ENCODE measurements at regions not wholly inside any gene's neighbourhood (a gene's known extent, or its start where the extent isn't known, plus 50 kb on each side); places are given as distances from the start of the nearest gene placed in this dataset.

DNA sequence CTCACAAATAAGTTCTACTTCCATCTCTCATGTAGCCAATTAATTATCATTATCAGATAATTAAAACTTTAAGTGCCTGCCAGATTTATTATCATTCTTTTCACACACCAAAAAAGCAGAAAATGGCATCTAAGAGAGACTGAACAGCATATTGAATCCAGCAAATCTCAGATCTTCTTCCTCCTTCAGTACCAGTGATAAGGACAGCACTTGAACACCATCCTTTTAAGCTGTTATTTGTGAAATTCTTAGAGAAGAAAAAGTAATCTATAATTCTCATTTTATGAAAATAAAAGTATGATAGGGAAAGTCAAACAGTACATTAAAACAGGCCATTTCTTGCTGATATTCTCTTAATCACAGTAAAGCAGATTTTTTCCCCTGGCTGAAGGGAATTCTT, 104.5 kb downstream of the ELAPOR2 start:
- ChIA-PET CTCF (no interaction called here), POLR2A (no interaction called here)
- no peak for TF ChIP-seq CTCF (IDR thresholded peaks at IDR 0.05)
- H3K9ac ChIP-seq (ENCODE audit: low read length) = no peak overlapping the region
- H3K27me3 ChIP-seq (replicated peaks in 1 of 4; ENCODE audit: control extremely low read depth in 1 of 4, control insufficient read depth in 3 of 4, insufficient read depth in 4 of 4, low read length in 3 of 4) = no peaks in the 10 kb centered on the region
- no peaks in the 10 kb centered on the region for H4K20me1 ChIP-seq (ENCODE audit: control insufficient read depth, insufficient read depth, low read length, poor library complexity, severe bottlenecking)
- no peak overlapping the region for H3K27ac ChIP-seq (ENCODE audit: low read length in 2 of 2)
- no peaks in the 10 kb centered on the region for H3K9me3 Mint-ChIP-seq (ENCODE audit: insufficient read depth)
- H3K4me3 ChIP-seq (ENCODE audit: control extremely low read depth in 1 of 5, extremely low read depth in 1 of 5, insufficient read depth in 1 of 5, low read depth in 2 of 5, low read length in 4 of 5) = no peak overlapping the region
- H3K9me3 ChIP-seq (ENCODE audit: control extremely low read depth in 1 of 3, control insufficient read depth in 2 of 3, insufficient read depth in 1 of 3, low read length in 2 of 3) = no peaks in the 10 kb centered on the region
- H3K27ac Mint-ChIP-seq = no peak overlapping the region
- H3K4me1 ChIP-seq (ENCODE audit: control insufficient read depth in 2 of 2, insufficient read depth in 2 of 2, low read length in 2 of 2) = peaks cover 8 to 9% of the 10 kb centered on the region in 2 donors
- peaks cover 5% of the 10 kb centered on the region for H3K4me1 Mint-ChIP-seq
- intact Hi-C loops (cut with micrococcal nuclease) = no loop called here
- H3K79me2 ChIP-seq (ENCODE audit: control insufficient read depth, insufficient read depth, low read length) = peaks cover 3% of the 10 kb centered on the region
- no peak for ATAC-seq (ENCODE audit: low read depth)
- H3K27me3 Mint-ChIP-seq = no peaks in the 10 kb centered on the region
- no peak for DNase-seq
- no peaks in the 10 kb centered on the region for H3K36me3 ChIP-seq (replicated peaks in 1 of 2; ENCODE audit: control extremely low read depth in 1 of 2, control insufficient read depth in 1 of 2, extremely low read depth in 1 of 2, insufficient read depth in 2 of 2, low read length in 1 of 2)
- no peak overlapping the region for H3K4me3 Mint-ChIP-seq
- no peak overlapping the region for H3K4me2 ChIP-seq (replicated peaks; ENCODE audit: low read depth, low read length, poor library complexity, severe bottlenecking)
- H2AFZ ChIP-seq (ENCODE audit: insufficient read depth, low read depth, low read length, poor library complexity, severe bottlenecking) = no peak overlapping the region

- H3K27me3 Mint-ChIP-seq = no peaks in the 10 kb centered on the region
- ATAC-seq (ENCODE audit: low read depth) = no peak
- CTCF ChIA-PET = no interaction called here
Measured at GRCh38 chr7:86953653-86954336, 105.7 kb downstream of the ELAPOR2 start.

More at GRCh38 chr7:86953653-86954336, 105.7 kb downstream of the ELAPOR2 start:
- no peak for DNase-seq
- H3K9ac ChIP-seq (ENCODE audit: low read length) = no peak overlapping the region
- Mint-ChIP-seq H3K4me3 (no peak overlapping the region), H3K27ac (no peak overlapping the region), H3K9me3 (ENCODE audit: insufficient read depth) (no peaks in the 10 kb centered on the region), H3K4me1 (peaks cover 15% of the 10 kb centered on the region)
- TF ChIP-seq CTCF (IDR thresholded peaks at IDR 0.05) = no peak
- no peak for TF ChIP-seq EZH2 (IDR thresholded peaks at IDR 0.05; ENCODE audit: borderline replicate concordance, insufficient read depth, low read depth, low read length, poor library complexity, severe bottlenecking)
- H3K4me3 ChIP-seq (ENCODE audit: control extremely low read depth in 1 of 5, extremely low read depth in 1 of 5, insufficient read depth in 1 of 5, low read depth in 2 of 5, low read length in 4 of 5) = no peak overlapping the region
- no peak overlapping the region for H2AFZ ChIP-seq (ENCODE audit: insufficient read depth, low read depth, low read length, poor library complexity, severe bottlenecking)
- intact Hi-C loops (cut with micrococcal nuclease) = no loop called here
- no peak overlapping the region for H3K27ac ChIP-seq (ENCODE audit: low read length in 2 of 2)
- no peaks in the 10 kb centered on the region for H3K27me3 ChIP-seq (replicated peaks in 1 of 4; ENCODE audit: control extremely low read depth in 1 of 4, control insufficient read depth in 3 of 4, insufficient read depth in 4 of 4, low read length in 3 of 4)
- no peak overlapping the region for H3K4me2 ChIP-seq (replicated peaks; ENCODE audit: low read depth, low read length, poor library complexity, severe bottlenecking)
- WGBS (ENCODE audit: insufficient coverage) = no CpG with 5 or more reads among the region's 3 CpGs
- peaks cover 3% of the 10 kb centered on the region for H3K79me2 ChIP-seq (ENCODE audit: control insufficient read depth, insufficient read depth, low read length)
- POLR2A ChIA-PET = no interaction called here
- H3K4me1 ChIP-seq (ENCODE audit: control insufficient read depth in 2 of 2, insufficient read depth in 2 of 2, low read length in 2 of 2) = peaks cover 18 to 21% of the 10 kb centered on the region in 2 donors
- H3K9me3 ChIP-seq (ENCODE audit: control extremely low read depth in 1 of 3, control insufficient read depth in 2 of 3, insufficient read depth in 1 of 3, low read length in 2 of 3) = peaks cover 0 to 4% (median 0%) of the 10 kb centered on the region in 3 donors
- H4K20me1 ChIP-seq (ENCODE audit: control insufficient read depth, insufficient read depth, low read length, poor library complexity, severe bottlenecking) = no peaks in the 10 kb centered on the region
- no peaks in the 10 kb centered on the region for H3K36me3 ChIP-seq (replicated peaks in 1 of 2; ENCODE audit: control extremely low read depth in 1 of 2, control insufficient read depth in 1 of 2, extremely low read depth in 1 of 2, insufficient read depth in 2 of 2, low read length in 1 of 2)
